NCI-H187 treated with DMSO at 0.1 percent for 48 hours (cell line): ENCODE measurements at regions not wholly inside any gene's neighbourhood (a gene's known extent, or its start where the extent isn't known, plus 50 kb on each side); places are given as distances from the start of the nearest gene placed in this dataset.
"Not testable (repeated sequence)": the region's sequence is repeated elsewhere in the genome, so short reads cannot be mapped to it uniquely, and the experiment has no call there.

ENCODE experiments used
- DNase-seq: peaks from one replicate; lab custom pipeline; 2025; lab: John Stamatoyannopoulos, UW

- DNase-seq, result no peak
These were observed 101.5 kb upstream of the RAP1B start for GRCh38 chr12:68509242-68509641.

GRCh38 chr12:68510397-68510796 lies 100.3 kb upstream of the RAP1B start:
- no peak for DNase-seq

GRCh38 chr12:68514807-68515411 lies 95.8 kb upstream of the RAP1B start:
- no peak for DNase-seq

DNA sequence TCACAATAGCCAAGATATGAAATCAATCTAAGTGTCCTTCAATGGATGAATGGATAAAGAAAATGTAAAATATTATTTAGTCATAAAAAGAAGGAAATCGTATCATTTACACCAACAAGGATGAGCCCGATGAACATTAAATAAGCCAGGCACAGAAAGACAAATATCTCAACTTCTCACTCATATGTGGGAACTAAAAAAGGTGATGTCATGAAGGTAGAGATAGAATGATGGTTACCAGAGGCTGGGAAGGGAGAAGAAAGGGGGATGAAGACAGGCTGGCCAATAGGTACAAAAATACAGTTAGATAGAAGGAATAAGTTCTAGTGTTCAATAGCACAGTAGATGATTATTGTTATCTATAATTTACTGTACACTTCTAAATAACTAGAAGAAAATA lies 94.9 kb upstream of the RAP1B start:
- no peak for DNase-seq

DNA sequence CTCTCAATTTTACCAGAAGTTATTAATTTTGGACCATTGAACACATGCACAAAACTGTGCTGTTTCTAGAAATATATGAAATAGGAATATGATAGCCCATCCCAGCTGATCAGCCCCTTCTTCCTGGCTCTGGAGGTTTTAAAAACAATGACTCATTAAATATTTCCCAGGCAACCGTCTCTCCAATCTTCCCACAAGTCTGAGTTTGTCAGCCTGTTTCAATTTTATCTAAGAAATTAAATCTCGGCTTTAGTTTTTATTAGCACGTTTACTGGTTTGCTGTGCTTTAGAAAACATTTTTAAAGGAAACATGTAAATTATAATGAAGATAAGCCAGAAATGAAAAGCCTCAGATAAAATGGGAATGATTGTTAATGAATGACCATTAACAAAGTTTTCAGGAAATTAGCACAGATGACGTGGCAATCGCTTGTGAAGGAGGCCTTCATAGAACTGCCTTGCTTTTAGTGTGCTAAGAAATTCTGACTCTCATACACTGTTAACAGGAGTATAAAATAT lies 89.3 kb upstream of the RAP1B start:
- DNase-seq, result no peak

GRCh38 chr12:68521848-68522502 lies 88.7 kb upstream of the RAP1B start:
- DNase-seq, result no peak

GRCh38 chr12:68529466-68529865 lies 81.2 kb upstream of the RAP1B start:
- no peak for DNase-seq

DNA sequence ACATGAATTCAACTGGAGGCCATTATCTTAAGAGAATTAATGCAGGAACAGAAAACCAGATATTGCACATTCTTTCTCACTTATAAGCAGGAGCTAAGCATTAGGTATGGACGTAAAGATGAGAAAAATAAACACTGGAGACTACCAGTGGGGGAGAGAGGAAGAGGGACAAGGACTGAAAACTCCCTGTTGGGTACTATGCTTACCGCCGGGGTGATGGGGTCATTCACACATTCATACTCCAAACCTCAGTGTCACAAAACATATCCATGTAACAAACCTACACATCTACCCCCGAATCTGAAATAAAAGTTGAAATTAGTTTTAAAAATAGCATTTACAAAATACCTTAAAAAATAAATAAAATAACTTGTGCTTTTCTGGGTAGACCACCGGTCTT lies 80.8 kb upstream of the RAP1B start:
- DNase-seq, result no peak

DNA sequence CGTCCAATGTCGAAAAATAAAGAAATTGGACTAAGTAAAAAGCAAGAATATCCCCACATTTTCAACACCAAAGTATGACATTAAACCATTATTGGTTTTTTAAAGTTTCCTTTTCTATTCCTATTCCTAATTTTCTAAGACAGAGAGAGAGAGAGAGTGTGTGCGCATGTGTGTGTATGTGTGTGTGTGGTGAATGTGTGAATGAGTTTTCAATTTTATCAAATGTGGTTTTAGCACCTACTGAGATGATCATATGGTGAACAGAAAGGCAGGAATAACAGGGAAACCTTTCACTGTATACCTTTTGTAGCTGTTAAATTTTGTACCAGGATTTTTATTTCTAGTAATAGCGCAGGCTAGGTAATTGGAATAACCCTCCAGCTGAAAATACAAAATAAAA lies 80.4 kb upstream of the RAP1B start:
- DNase-seq, result no peak

DNA sequence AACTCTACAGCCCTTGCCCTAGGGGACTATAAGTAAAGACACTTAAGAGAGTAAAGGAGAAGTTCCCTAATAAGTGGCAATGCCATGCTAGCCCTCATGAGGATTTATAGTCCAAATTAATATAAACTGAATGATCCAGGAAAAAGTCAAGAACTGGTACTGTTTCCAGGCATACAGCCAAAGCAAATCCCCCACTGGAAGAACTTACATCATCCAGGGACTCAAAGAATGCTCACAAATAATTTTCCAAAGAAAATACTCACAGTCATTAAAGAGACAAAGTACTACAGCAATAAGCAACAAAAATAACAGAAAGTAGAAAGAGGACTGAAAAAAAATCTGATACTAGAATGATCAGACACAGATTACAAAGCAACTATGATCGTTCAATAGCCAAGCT lies 79.7 kb upstream of the RAP1B start:
- no peak for DNase-seq

GRCh38 chr12:68532204-68532886 lies 78.4 kb upstream of the RAP1B start:
- DNase-seq, result no peak

DNA sequence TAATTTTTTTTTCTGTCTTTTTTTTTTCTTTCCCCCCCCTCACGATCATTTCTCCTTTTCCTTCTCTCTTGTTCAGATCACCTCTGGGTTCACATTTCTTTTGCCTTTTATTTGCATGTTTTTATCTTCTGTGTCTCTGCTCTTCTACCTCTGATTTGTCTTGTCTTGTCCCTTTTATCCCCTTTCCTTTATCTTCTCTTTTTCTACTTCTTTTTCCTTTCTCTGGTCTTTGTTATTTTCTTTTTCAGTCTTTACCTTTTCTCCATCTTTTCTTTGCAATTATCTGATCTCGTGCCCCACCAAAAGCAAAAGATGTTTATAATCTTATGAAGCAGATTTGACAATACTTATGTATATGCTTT lies 77.8 kb upstream of the RAP1B start:
- no peak for DNase-seq

GRCh38 chr12:68534108-68534507 lies 76.6 kb upstream of the RAP1B start:
- DNase-seq, result no peak

- no peak for DNase-seq
These were observed 73.7 kb upstream of the RAP1B start for GRCh38 chr12:68536885-68537485.

DNA sequence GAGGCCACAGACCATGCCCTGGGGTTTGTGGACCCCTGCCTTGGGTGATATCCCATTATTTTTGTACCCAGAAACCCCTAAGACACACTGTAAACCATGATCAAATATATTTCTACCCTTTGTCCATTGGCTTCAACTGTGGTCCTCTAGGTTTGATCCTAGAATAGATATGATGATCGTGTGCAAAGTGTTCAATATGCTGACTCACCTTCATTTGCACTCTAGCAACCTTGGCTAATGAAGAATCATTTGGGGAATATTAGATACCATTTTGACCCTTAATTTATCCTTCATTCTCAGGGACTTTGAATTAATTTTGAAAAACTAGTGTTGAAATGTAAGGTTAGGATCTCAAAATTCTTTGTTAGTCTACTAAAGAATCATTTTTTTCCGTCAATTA lies 73.1 kb upstream of the RAP1B start:
- DNase-seq, result no peak

- DNase-seq, result peak; percentile 66
These were observed 71.7 kb upstream of the RAP1B start for GRCh38 chr12:68538726-68539614.

- no peak for DNase-seq
These were observed 71.1 kb upstream of the RAP1B start for GRCh38 chr12:68539615-68539952.

DNA sequence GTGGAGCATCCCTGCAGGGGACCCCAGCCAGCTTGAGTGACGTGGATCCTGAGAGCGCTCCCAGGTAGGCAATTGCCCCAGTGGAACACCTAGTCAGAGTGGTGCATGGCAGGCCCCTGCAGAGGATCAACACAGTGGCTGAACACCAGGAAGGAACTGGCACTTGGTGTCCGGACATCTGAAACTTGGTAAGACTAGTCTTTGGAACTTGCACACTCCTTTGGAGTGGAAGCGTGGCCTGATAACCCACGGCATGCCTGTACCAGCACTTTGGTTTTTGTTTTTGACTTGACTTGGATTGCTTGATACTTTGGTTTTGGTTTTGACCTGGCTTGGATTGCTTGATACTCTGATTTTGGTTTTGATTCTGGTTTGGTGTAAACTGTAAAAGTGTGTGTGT lies 69.9 kb upstream of the RAP1B start:
- not testable (repeated sequence) for DNase-seq

DNA sequence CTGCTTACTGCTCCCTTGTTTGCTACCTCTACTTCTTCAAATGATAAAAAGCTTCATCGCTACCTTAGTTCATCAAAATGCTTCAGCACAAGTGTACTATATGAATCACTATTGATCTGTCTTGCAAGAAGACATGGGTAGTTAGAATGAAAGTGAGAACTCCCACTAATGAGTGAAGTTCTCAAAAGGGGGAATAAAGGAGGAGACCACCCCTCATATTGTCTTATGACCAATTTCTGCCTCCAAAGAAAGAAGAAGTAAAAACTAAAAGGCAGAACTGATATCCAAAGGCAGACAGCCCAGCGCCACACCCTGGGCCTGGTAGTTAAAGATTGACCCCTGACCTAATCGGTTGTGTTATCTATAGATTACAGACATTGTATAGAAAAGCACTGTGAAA lies 63.4 kb upstream of the RAP1B start:
- DNase-seq, result not testable (repeated sequence)

DNA sequence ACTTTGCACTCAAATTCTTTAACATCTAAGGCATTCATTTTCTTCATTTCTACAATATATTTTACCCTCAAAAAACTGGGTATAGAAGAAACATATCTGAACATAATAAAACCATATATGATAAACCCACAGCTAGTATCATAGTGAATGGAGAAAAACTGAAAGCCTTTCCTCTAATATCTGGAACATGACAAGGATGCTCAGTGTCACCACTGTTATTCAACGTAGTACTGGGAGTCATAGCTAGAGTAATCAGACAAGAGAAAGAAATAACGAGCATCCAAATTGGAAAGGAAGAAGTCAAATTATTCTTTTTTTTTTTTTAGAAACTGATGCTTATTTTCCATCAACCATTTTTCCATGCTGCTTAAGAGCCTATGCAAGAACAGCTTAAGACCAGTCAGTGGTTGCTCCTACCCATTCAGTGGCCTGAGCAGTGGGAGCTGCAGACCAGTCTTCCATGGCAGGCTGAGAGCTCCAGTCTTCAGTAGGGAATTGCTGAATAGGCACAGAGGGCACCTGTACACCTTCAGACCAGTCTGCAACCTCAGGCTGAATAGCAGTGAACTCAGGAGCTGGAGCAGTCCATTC lies 58.0 kb upstream of the RAP1B start:
- DNase-seq, result not testable (repeated sequence)

GRCh38 chr12:68557011-68557730 lies 53.5 kb upstream of the RAP1B start:
- no peak for DNase-seq
